ENCODE measurements at regions not wholly inside any gene's neighbourhood (a gene's known extent, or its start where the extent isn't known, plus 50 kb on each side); places are given as distances from the start of the nearest gene placed in this dataset.
"Not testable (repeated sequence)": the region's sequence is repeated elsewhere in the genome, so short reads cannot be mapped to it uniquely, and the experiment has no call there.

DNA sequence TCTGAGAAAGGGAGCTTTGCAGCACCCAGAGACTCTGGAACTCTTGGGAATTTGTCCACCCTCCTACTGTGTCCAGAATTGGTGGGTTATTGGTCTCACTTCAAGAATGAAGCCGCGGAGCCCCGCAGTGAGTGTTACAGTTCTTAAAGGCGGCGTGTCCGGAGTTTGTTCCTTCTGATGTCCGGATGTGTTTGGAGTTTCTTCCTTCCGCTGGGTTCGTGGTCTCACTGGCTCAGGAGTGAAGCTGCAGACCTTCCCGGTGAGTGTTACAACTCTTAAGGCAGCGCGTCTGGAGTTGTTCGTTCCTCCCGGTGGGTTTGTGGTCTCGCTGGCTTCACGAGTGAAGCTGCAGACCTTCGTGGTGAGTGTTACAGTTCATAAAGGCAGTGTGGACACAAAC is 824.7 kb downstream of the LRRTM4 start:
- DNase-seq (ENCODE audit: low read depth); H3K4me3 ChIP-seq (ENCODE audit: low read depth, low read length): not testable (repeated sequence)

- DNase-seq (ENCODE audit: low read depth), result no peak
- no peak for TF ChIP-seq CTCF (conservative IDR thresholded peaks at IDR 0.05; ENCODE audit: low read depth, low read length)
- H3K4me3 ChIP-seq (ENCODE audit: low read depth, low read length), result no peak overlapping the region
Measured at GRCh38 chr2:76692908-76693307, 829.3 kb downstream of the LRRTM4 start.

- no peak overlapping the region for H3K4me3 ChIP-seq (ENCODE audit: low read depth, low read length)
- DNase-seq (ENCODE audit: low read depth), result no peak
- TF ChIP-seq CTCF (conservative IDR thresholded peaks at IDR 0.05; ENCODE audit: low read depth, low read length), result no peak
Measured at GRCh38 chr2:76688732-76689131, 833.4 kb downstream of the LRRTM4 start.

GRCh38 chr2:76687923-76688322 is 834.3 kb downstream of the LRRTM4 start:
- H3K4me3 ChIP-seq (ENCODE audit: low read depth, low read length), result no peak overlapping the region
- TF ChIP-seq CTCF (conservative IDR thresholded peaks at IDR 0.05; ENCODE audit: low read depth, low read length), result no peak
- DNase-seq (ENCODE audit: low read depth), result no peak

GRCh38 chr2:76684756-76685155 is 837.4 kb downstream of the LRRTM4 start:
- no peak overlapping the region for H3K4me3 ChIP-seq (ENCODE audit: low read depth, low read length)
- DNase-seq (ENCODE audit: low read depth), result no peak
- TF ChIP-seq CTCF (conservative IDR thresholded peaks at IDR 0.05; ENCODE audit: low read depth, low read length), result no peak

- no peak for TF ChIP-seq CTCF (conservative IDR thresholded peaks at IDR 0.05; ENCODE audit: low read depth, low read length)
- no peak for DNase-seq (ENCODE audit: low read depth)
- no peak overlapping the region for H3K4me3 ChIP-seq (ENCODE audit: low read depth, low read length)
Measured at GRCh38 chr2:76679025-76679396, 843.2 kb downstream of the LRRTM4 start.

DNA sequence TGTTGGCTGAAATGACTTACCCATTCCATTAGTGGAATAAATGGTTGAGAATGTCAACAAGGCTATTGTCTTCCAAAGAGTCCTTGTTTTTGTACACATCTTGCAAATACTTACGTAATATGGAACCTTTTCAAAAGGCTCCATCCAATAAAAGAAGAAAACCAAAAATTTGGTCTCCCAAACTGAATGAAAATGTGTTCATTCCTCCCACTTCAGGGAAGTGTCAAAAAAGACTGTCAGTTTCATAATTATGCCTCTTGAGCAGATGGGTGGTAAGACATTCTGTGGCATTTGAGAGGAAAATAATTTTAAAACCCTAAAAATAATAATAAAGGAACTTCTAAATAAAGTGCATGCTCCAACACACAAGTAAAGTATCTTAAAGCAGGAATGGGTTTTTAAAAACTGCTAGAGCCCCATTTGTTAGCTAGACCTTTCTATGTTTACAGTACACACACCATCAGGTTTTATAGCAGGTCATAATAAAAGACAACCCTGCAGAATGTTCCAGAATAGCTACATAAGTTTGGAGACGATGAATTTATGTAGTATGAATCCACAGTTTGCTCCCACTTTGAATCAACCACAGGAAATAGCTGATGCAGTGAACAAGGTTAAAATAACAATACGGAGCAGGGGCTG is 843.7 kb downstream of the LRRTM4 start:
- TF ChIP-seq CTCF (conservative IDR thresholded peaks at IDR 0.05; ENCODE audit: low read depth, low read length), result no peak
- H3K4me3 ChIP-seq (ENCODE audit: low read depth, low read length), result no peak overlapping the region
- no peak for DNase-seq (ENCODE audit: low read depth)
